Transverse colon (tissue), 3 donors: ENCODE measurements at regions not wholly inside any gene's neighbourhood (a gene's known extent, or its start where the extent isn't known, plus 50 kb on each side); places are given as distances from the start of the nearest gene placed in this dataset.

ENCODE experiments used
- CTCF ChIP-seq, 5 experiments: fragments of 200-600 bp in 3 of 5; fragments of 450-650 bp in 2 of 5; sonication (generic) in 3 of 5; IDR thresholded peaks; 1 replicate in 2 of 5; 2 replicates in 3 of 5; pipeline ENCODE4 v1.5.1; 2016 to 2017; ENCODE audit warnings: antibody characterized with exemption in 5 of 5, inconsistent platforms in 3 of 5, mild to moderate bottlenecking in 2 of 5, moderate library complexity in 1 of 5
- POLR2A ChIP-seq: fragments of 450-650 bp; IDR thresholded peaks from one replicate; pipeline ENCODE4 v1.6.1; 2016; ENCODE audit warnings: antibody characterized with exemption, mild to moderate bottlenecking, moderate library complexity

- TF ChIP-seq CTCF (IDR thresholded peaks at IDR 0.05) (no peak), POLR2A (no peak)
Measured at GRCh38 chr2:121832412-121833357, 77.2 kb downstream of the TSN start.
